ENCODE measurements at regions not wholly inside any gene's neighbourhood (a gene's known extent, or its start where the extent isn't known, plus 50 kb on each side); places are given as distances from the start of the nearest gene placed in this dataset.
A peak's percentile ranks its signal among the peaks of the same experiment; 100 is the strongest.

DNA sequence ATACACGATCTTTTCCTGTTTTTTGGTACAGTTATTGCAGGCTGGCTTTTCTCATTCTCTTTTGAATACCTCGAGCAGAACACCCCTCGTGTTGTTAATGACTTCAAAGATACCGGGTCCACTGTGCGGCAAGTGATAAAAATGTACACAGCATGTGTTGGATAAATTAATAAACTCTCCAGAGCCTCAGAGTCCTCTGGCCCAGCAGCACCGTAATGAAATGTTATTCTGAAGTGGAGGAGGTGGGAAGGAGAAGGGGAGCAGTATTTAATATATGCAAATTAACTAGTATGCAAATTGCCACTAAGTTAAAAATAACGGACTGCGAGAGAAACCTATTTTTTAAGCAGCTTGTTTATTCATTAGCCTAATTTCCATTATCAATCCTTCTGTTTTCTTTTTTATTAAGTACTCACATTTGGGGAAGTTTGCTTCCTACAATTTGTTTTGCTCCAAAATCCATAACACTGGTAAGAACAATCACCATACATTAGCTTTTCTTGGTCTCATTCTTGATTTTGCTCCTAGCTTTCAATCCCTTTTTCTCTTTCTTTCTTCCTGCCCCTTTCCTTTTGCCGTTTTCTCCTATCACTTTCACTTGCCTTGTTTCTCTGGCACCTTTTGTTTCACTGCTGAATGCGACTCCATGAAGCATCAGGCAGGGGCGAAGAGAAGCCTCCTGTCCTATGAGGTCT is 462.3 kb upstream of the PPP2R3A start:
- POLR2A ChIA-PET (ENCODE audit: unreplicated experiment), result no interaction called here
- no peak overlapping the region for H3K14ac ChIP-seq (replicated peaks; ENCODE audit: low read depth, low read length)
- H3K4me3 ChIP-seq (ENCODE audit: insufficient read depth, low read depth, low read length), result no peak overlapping the region
- no peaks in the 10 kb centered on the region for H3K4me1 ChIP-seq (ENCODE audit: control insufficient read depth, insufficient read depth, low read length)
- ATAC-seq (ENCODE audit: low read depth), result no peak
- H3K9ac ChIP-seq (ENCODE audit: low read depth, low read length), result no peak overlapping the region
- peaks cover 3% of the 10 kb centered on the region; the same call in 1 of the 2 replicates for H3K27me3 ChIP-seq (ENCODE audit: control insufficient read depth, insufficient read depth, low read length)
- H4K20me1 ChIP-seq (ENCODE audit: insufficient read depth, low read length), result no peaks in the 10 kb centered on the region
- H3K56ac ChIP-seq (ENCODE audit: extremely low read depth, insufficient read depth, low read length), result no peak overlapping the region
- no peak for DNase-seq
- H3K23ac ChIP-seq (ENCODE audit: low read depth, low read length), result no peak overlapping the region
- TF ChIP-seq POLR2A (IDR thresholded peaks at IDR 0.05; ENCODE audit: low read depth, low read length) (no peak), NFE2L2 (IDR thresholded peaks at IDR 0.05; ENCODE audit: low read depth, low read length) (no peak), FOS (IDR thresholded peaks at IDR 0.05; ENCODE audit: low read depth, low read length) (no peak), RAD21 (IDR thresholded peaks at IDR 0.05; ENCODE audit: low read length) (no peak), SMC3 (IDR thresholded peaks at IDR 0.05; ENCODE audit: low read depth, low read length) (no peak), RCOR1 (IDR thresholded peaks at IDR 0.05; ENCODE audit: insufficient replicate concordance, low read length) (no peak), BHLHE40 (IDR thresholded peaks at IDR 0.05; ENCODE audit: low read depth, low read length) (no peak), RFX5 (IDR thresholded peaks at IDR 0.05; ENCODE audit: low read depth, low read length) (no peak), CHD1 (IDR thresholded peaks at IDR 0.05; ENCODE audit: low read depth, low read length) (no peak), MAFK (IDR thresholded peaks at IDR 0.05; ENCODE audit: low read depth, low read length) (no peak)
- TF ChIP-seq, protein P1, sequence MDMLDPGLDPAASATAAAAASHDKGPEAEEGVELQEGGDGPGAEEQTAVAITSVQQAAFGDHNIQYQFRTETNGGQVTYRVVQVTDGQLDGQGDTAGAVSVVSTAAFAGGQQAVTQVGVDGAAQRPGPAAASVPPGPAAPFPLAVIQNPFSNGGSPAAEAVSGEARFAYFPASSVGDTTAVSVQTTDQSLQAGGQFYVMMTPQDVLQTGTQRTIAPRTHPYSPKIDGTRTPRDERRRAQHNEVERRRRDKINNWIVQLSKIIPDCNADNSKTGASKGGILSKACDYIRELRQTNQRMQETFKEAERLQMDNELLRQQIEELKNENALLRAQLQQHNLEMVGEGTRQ (IDR thresholded peaks at IDR 0.05; ENCODE audit: low read depth, low read length), result no peak
- TF ChIP-seq, protein P2, sequence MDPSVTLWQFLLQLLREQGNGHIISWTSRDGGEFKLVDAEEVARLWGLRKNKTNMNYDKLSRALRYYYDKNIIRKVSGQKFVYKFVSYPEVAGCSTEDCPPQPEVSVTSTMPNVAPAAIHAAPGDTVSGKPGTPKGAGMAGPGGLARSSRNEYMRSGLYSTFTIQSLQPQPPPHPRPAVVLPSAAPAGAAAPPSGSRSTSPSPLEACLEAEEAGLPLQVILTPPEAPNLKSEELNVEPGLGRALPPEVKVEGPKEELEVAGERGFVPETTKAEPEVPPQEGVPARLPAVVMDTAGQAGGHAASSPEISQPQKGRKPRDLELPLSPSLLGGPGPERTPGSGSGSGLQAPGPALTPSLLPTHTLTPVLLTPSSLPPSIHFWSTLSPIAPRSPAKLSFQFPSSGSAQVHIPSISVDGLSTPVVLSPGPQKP (IDR thresholded peaks at IDR 0.05; ENCODE audit: borderline replicate concordance, low read depth, low read length), result no peak
- TF ChIP-seq, protein P3, sequence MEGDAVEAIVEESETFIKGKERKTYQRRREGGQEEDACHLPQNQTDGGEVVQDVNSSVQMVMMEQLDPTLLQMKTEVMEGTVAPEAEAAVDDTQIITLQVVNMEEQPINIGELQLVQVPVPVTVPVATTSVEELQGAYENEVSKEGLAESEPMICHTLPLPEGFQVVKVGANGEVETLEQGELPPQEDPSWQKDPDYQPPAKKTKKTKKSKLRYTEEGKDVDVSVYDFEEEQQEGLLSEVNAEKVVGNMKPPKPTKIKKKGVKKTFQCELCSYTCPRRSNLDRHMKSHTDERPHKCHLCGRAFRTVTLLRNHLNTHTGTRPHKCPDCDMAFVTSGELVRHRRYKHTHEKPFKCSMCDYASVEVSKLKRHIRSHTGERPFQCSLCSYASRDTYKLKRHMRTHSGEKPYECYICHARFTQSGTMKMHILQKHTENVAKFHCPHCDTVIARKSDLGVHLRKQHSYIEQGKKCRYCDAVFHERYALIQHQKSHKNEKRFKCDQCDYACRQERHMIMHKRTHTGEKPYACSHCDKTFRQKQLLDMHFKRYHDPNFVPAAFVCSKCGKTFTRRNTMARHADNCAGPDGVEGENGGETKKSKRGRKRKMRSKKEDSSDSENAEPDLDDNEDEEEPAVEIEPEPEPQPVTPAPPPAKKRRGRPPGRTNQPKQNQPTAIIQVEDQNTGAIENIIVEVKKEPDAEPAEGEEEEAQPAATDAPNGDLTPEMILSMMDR (conservative IDR thresholded peaks at IDR 0.05; ENCODE audit: low read depth, low read length), result no peak
- no peak overlapping the region for H4K5ac ChIP-seq (ENCODE audit: low read depth, low read length)
- H2BK5ac ChIP-seq (ENCODE audit: low read depth, low read length, poor library complexity, severe bottlenecking), result no peak overlapping the region
- H4K8ac ChIP-seq (ENCODE audit: low read depth in 2 of 2, low read length in 2 of 2), result no peak overlapping the region
- intact Hi-C loops (cut with micrococcal nuclease) (loop anchor here (5.0 kb wide), 1 partner anchor 901 kb away; no protein-coding TSS in a partner anchor), dilution Hi-C loops (cut with HindIII; ENCODE audit: low sequenced_read_pairs, unreplicated experiment) (no loop called here), in situ Hi-C loops (cut with MboI; ENCODE audit: low sequenced_read_pairs) (no loop called here)
- no peak overlapping the region for H4K91ac ChIP-seq (ENCODE audit: insufficient read depth, low read depth, low read length)
- H2BK15ac ChIP-seq (ENCODE audit: low read depth, low read length), result no peak overlapping the region
- H3K36me3 ChIP-seq (ENCODE audit: control insufficient read depth, insufficient read depth, low read length), result no peaks in the 10 kb centered on the region
- no peaks in the 10 kb centered on the region for H3K9me3 ChIP-seq (ENCODE audit: control insufficient read depth, insufficient read depth, low read length)
- H3K9me1 ChIP-seq (ENCODE audit: insufficient read depth, low read length), result no peaks in the 10 kb centered on the region
- H3K27ac ChIP-seq (ENCODE audit: insufficient read depth, low read length), result no peak overlapping the region
- no peak overlapping the region for H3K18ac ChIP-seq (ENCODE audit: low read depth, low read length)
- no peak overlapping the region for H2AK5ac ChIP-seq (ENCODE audit: low read depth, low read length)
- WGBS, 2 experiments (ENCODE audit: extremely low coverage in 2 of 2, insufficient read length in 1 of 2), result no CpG with 5 or more reads among the region's 11 CpGs
- H2AFZ ChIP-seq (replicated peaks; ENCODE audit: low read length, poor library complexity), result no peak overlapping the region
- 0 out of 2 replicates have a peak overlapping the region, but pooled peaks have one; percentile 5 for H3K4me2 ChIP-seq (ENCODE audit: low read depth, low read length)
- CTCF ChIA-PET, result interaction anchor here (1.0 to 1.7 kb wide), 4 partner anchors 8 to 709 kb away, joined by 3 to 8 read pairs (median 4); no protein-coding TSS in a partner anchor
- BruUV-seq (replicated peaks), result no TSS peak
- no peak overlapping the region for H3K4ac ChIP-seq (ENCODE audit: low read depth, low read length)
- no peak overlapping the region for H2BK20ac ChIP-seq (ENCODE audit: low read depth, low read length)
- H2BK120ac ChIP-seq (ENCODE audit: low read depth, low read length), result no peak overlapping the region
- H2AK9ac ChIP-seq (replicated peaks; ENCODE audit: low read depth, low read length, poor library complexity), result no peak overlapping the region
- no peaks in the 10 kb centered on the region for H3K79me1 ChIP-seq (ENCODE audit: low read depth in 1 of 2, low read length in 2 of 2)
